Breast epithelium (tissue), 4 donors: ENCODE measurements at regions not wholly inside any gene's neighbourhood (a gene's known extent, or its start where the extent isn't known, plus 50 kb on each side); places are given as distances from the start of the nearest gene placed in this dataset.

Experiments used
- DNase-seq, 2 donors: peaks; one replicate each; pipeline ENCODE4 v3.0.0-alpha.2; 2019; ENCODE audit warnings: low spot score in 2 of 2
- H3K27ac ChIP-seq, 2 donors: fragments of 200-600 bp; sonication (generic) in 1 of 2; one replicate each; pipeline ENCODE4 v1.5.1; 2016 to 2019; ENCODE audit warnings: mild to moderate bottlenecking in 1 of 2
- H3K27me3 ChIP-seq, 2 donors: fragments of 200-600 bp; sonication (generic) in 1 of 2; one replicate each; pipeline versions ENCODE4 v1.5.1 to v1.6.0; 2017 to 2019; ENCODE audit warnings: control low read depth in 1 of 2, mild to moderate bottlenecking in 1 of 2
- H3K36me3 ChIP-seq: fragments of 200-600 bp; one replicate; pipeline ENCODE4 v1.5.1; 2019
- H3K4me1 ChIP-seq, 2 donors: fragments of 200-600 bp; sonication (generic); one replicate each; pipeline ENCODE4 v1.5.1; 2016 to 2019; ENCODE audit warnings: control low read depth in 1 of 2
- H3K4me3 ChIP-seq, 3 donors: fragments of 200-600 bp; sonication (generic); 1 replicate in 2 of 3; 2 replicates in 1 of 3; pipeline ENCODE4 v1.5.1; 2016 to 2019; ENCODE audit warnings: mild to moderate bottlenecking in 3 of 3, moderate library complexity in 2 of 3
- H3K9me3 ChIP-seq, 2 donors: fragments of 200-600 bp; sonication (generic) in 1 of 2; one replicate each; pipeline ENCODE4 v1.5.1; 2016 to 2019; ENCODE audit warnings: control low read depth in 1 of 2
- POLR2A ChIP-seq: fragments of 450-650 bp; IDR thresholded peaks from one replicate; pipeline ENCODE4 v1.6.1; 2016; ENCODE audit warnings: antibody characterized with exemption, mild to moderate bottlenecking, moderate library complexity
- POLR2AphosphoS5 ChIP-seq, 3 donors: sonication (generic); formaldehyde crosslinking; IDR thresholded peaks; one replicate each; pipeline ENCODE4 v1.6.1; 2017; ENCODE audit warnings: antibody characterized with exemption in 3 of 3
- intact Hi-C: fragments of 100-400 bp; cut with DNase I; formaldehyde crosslinking; loops from one replicate; pipeline ENCODE4 v1.15.1; 2023; ENCODE audit warnings: low total_unique reads
- TF ChIP-seq, protein P1 (sequence below), 3 donors: fragments of 450-650 bp; IDR thresholded peaks; one replicate each; pipeline ENCODE4 v1.5.1; 2016 to 2017; ENCODE audit warnings: antibody characterized with exemption in 3 of 3, mild to moderate bottlenecking in 3 of 3, moderate library complexity in 3 of 3

DNA sequence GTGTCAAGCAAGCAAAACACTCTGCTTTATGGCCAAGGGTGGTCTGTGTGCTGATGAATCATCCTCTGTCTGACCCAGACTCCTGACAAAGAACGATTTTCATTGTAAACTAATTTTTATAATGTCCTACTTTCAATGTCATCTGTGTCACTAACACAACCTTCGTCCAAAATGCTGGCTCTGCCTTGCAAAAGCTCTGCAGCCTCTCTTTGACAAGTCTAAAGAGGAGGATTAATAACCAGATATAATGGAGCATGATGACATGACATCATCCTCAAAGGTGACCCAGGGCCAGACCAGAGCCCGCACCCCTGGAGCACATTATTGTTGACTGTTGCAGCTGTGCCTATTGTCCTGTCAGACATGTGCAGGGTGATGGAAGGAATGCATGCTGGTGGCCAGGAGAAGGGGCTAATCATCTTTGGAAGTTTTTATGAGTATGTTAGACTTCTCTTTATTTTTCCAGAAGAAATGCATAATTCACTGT lies 589.4 kb downstream of the NR2F1-AS1 start:
- no peaks in the 10 kb centered on the region for H3K36me3 ChIP-seq
- no peaks in the 10 kb centered on the region for H3K27me3 ChIP-seq
- H3K9me3 ChIP-seq: peaks cover 0 to 16% of the 10 kb centered on the region in 2 donors
- H3K27ac ChIP-seq: no peak overlapping the region
- intact Hi-C loops: no loop called here
- TF ChIP-seq, protein P1, sequence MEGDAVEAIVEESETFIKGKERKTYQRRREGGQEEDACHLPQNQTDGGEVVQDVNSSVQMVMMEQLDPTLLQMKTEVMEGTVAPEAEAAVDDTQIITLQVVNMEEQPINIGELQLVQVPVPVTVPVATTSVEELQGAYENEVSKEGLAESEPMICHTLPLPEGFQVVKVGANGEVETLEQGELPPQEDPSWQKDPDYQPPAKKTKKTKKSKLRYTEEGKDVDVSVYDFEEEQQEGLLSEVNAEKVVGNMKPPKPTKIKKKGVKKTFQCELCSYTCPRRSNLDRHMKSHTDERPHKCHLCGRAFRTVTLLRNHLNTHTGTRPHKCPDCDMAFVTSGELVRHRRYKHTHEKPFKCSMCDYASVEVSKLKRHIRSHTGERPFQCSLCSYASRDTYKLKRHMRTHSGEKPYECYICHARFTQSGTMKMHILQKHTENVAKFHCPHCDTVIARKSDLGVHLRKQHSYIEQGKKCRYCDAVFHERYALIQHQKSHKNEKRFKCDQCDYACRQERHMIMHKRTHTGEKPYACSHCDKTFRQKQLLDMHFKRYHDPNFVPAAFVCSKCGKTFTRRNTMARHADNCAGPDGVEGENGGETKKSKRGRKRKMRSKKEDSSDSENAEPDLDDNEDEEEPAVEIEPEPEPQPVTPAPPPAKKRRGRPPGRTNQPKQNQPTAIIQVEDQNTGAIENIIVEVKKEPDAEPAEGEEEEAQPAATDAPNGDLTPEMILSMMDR (IDR thresholded peaks at IDR 0.05): no peak
- TF ChIP-seq POLR2AphosphoS5 (IDR thresholded peaks at IDR 0.05): no peak
- no peak for TF ChIP-seq POLR2A
- no peaks in the 10 kb centered on the region for H3K4me1 ChIP-seq
- no peak overlapping the region for H3K4me3 ChIP-seq
- no peak for DNase-seq

DNA sequence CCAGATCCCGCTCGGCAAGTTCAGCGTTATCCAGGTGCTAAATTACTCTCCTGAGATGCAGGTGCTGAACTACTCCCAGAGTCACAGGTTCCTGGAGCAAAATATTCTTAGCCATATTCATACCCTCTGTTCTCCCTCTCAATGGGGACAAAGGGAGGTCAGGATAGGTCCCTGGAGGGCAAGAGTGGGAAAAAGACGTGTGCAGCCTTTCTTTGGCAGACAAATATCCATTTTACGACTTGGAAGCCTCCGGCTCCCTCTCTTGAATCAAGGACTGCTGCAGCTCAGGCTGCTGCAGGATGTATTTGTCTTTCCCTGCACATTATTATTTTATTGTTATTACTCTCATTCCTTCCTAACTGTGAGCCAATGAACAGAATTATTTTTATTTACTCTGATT lies 590.2 kb downstream of the NR2F1-AS1 start:
- intact Hi-C loops: no loop called here

DNA sequence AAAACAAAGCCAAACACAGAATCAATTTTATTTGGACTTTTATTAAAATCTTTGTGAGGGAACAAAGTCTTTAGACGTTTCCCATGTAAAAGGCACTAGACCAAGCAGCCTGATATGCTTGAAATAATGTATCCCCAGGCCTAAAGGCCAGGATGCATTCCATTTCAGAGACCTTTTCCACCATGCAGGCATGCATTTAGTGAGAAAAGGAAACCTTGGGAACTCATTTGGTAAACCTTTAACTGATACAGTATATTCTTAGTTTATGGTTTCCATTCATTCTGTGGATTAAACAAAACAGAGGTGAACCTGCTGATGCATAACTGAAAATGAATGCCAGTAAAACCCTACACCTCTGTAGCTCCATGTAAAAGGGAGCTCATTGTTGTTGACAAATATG lies 600.0 kb downstream of the NR2F1-AS1 start:
- no peak for DNase-seq
- TF ChIP-seq, protein P1 (IDR thresholded peaks at IDR 0.05): no peak
- TF ChIP-seq POLR2A (no peak), POLR2AphosphoS5 (IDR thresholded peaks at IDR 0.05) (no peak)
- Histone ChIP-seq H3K36me3 (no peaks in the 10 kb centered on the region), H3K27ac (no peak overlapping the region), H3K4me1 (no peaks in the 10 kb centered on the region), H3K4me3 (no peak overlapping the region), H3K9me3 (no peaks in the 10 kb centered on the region), H3K27me3 (no peaks in the 10 kb centered on the region)
- intact Hi-C loops: no loop called here

More for the DNA sequence above, 590.2 kb downstream of the NR2F1-AS1 start:
- Histone ChIP-seq H3K27ac (no peak overlapping the region), H3K27me3 (no peaks in the 10 kb centered on the region), H3K4me3 (no peak overlapping the region), H3K4me1 (no peaks in the 10 kb centered on the region), H3K36me3 (no peaks in the 10 kb centered on the region), H3K9me3 (peaks cover 0 to 19% of the 10 kb centered on the region in 2 donors)
- TF ChIP-seq POLR2A (no peak), POLR2AphosphoS5 (IDR thresholded peaks at IDR 0.05) (no peak)
- TF ChIP-seq, protein P1 (IDR thresholded peaks at IDR 0.05): no peak
- DNase-seq: no peak

DNA sequence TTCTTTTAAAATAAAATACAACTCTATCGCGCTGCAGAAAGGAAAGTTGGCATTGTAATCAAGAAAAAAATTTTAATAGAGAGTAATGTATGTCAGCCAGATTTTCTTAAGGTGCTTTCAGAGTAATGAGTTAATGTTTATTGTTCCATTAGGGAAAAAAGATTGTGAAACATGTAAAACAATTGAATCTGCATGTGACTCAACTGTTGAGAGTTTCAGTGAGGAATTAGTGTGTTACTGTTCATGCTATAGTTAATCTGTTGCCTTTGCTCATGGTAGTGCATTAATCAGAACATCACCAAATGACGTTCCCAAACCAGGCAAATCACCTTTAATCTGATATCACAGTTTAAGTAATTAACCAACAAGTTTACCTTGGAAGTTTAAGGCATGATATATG lies 600.5 kb downstream of the NR2F1-AS1 start:
- Histone ChIP-seq H3K4me3 (no peak overlapping the region), H3K36me3 (no peaks in the 10 kb centered on the region), H3K9me3 (no peaks in the 10 kb centered on the region), H3K27me3 (no peaks in the 10 kb centered on the region), H3K4me1 (no peaks in the 10 kb centered on the region), H3K27ac (no peak overlapping the region)
- DNase-seq: no peak
- intact Hi-C loops: no loop called here
- TF ChIP-seq, protein P1 (IDR thresholded peaks at IDR 0.05): no peak
- TF ChIP-seq POLR2AphosphoS5 (IDR thresholded peaks at IDR 0.05) (no peak), POLR2A (no peak)

DNA sequence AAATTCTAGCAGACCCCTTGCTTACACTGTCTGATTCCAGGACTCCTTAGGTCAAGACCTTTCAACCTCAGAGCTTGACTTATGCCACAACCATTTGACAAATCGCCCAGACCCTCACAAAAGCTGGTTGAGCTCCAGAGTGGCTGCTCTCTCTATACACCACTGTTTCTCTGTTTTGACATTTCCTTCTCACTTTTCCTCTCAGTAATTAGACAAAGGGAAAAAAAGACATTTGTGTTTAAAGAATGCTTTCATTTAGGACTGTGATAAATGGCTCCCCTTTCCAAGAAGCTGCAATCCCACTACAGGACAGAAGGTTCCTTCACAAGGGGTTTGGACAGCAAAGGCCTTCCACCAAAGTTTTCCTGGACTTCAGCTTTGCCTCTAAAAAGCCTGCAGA lies 601.3 kb downstream of the NR2F1-AS1 start:
- Histone ChIP-seq H3K27me3 (no peaks in the 10 kb centered on the region), H3K4me1 (no peaks in the 10 kb centered on the region), H3K27ac (no peak overlapping the region), H3K9me3 (no peaks in the 10 kb centered on the region), H3K4me3 (no peak overlapping the region), H3K36me3 (no peaks in the 10 kb centered on the region)
- intact Hi-C loops: no loop called here
- TF ChIP-seq POLR2AphosphoS5 (IDR thresholded peaks at IDR 0.05): no peak
- DNase-seq: no peak
